ENCODE measurements at regions not wholly inside any gene's neighbourhood (a gene's known extent, or its start where the extent isn't known, plus 50 kb on each side); places are given as distances from the start of the nearest gene placed in this dataset.

- TF ChIP-seq CTCF (conservative IDR thresholded peaks at IDR 0.05 in 1 of 2, IDR thresholded peaks at IDR 0.05 in 1 of 2; ENCODE audit: extremely low read depth in 1 of 2, insufficient read depth in 1 of 2, low read depth in 1 of 2, low read length in 2 of 2) (no peak), EZH2 (IDR thresholded peaks at IDR 0.05; ENCODE audit: borderline replicate concordance, low read length) (no peak)
Observed at GRCh38 chr12:98371419-98371818, 144.0 kb upstream of the TMPO start.
